ENCODE measurements at regions not wholly inside any gene's neighbourhood (a gene's known extent, or its start where the extent isn't known, plus 50 kb on each side); places are given as distances from the start of the nearest gene placed in this dataset.
"Not testable (repeated sequence)": the region's sequence is repeated elsewhere in the genome, so short reads cannot be mapped to it uniquely, and the experiment has no call there.

- DNase-seq: no peak
Measured at GRCh38 chr13:50539791-50540530, 303.5 kb downstream of the DLEU7 start.

GRCh38 chr13:50543141-50543540 lies 300.4 kb downstream of the DLEU7 start:
- no peak for DNase-seq

GRCh38 chr13:50543782-50544181 lies 299.7 kb downstream of the DLEU7 start:
- DNase-seq: no peak

GRCh38 chr13:50544211-50544610 lies 299.3 kb downstream of the DLEU7 start:
- no peak for DNase-seq

- not testable (repeated sequence) for DNase-seq
Measured at GRCh38 chr13:50547175-50547574, 296.3 kb downstream of the DLEU7 start.

- no peak for DNase-seq
Measured at GRCh38 chr13:50548586-50548985, 294.9 kb downstream of the DLEU7 start.

- DNase-seq: no peak
Measured at GRCh38 chr13:50549221-50549942, 294.1 kb downstream of the DLEU7 start.

- no peak for DNase-seq
Measured at GRCh38 chr13:50550151-50550550, 293.3 kb downstream of the DLEU7 start.

- no peak for DNase-seq
Measured at GRCh38 chr13:50552424-50552966, 291.0 kb downstream of the DLEU7 start.

- no peak for DNase-seq
Measured at GRCh38 chr13:50561739-50562138, 281.8 kb downstream of the DLEU7 start.

GRCh38 chr13:50566646-50567045 lies 276.8 kb downstream of the DLEU7 start:
- no peak for DNase-seq

GRCh38 chr13:50572129-50572528 lies 271.4 kb downstream of the DLEU7 start:
- DNase-seq: no peak

GRCh38 chr13:50573066-50573465 lies 270.4 kb downstream of the DLEU7 start:
- DNase-seq: no peak

- no peak for DNase-seq
Measured at GRCh38 chr13:50574731-50575130, 268.8 kb downstream of the DLEU7 start.

GRCh38 chr13:50575138-50575537 lies 268.4 kb downstream of the DLEU7 start:
- no peak for DNase-seq

- DNase-seq: peak; percentile 36
Measured at GRCh38 chr13:50576156-50576555, 267.3 kb downstream of the DLEU7 start.

- peak; percentile 25 for DNase-seq
Measured at GRCh38 chr13:50577806-50578205, 265.7 kb downstream of the DLEU7 start.

GRCh38 chr13:50580684-50581305 lies 262.7 kb downstream of the DLEU7 start:
- no peak for DNase-seq

GRCh38 chr13:50581586-50582196 lies 261.8 kb downstream of the DLEU7 start:
- no peak for DNase-seq

GRCh38 chr13:50584856-50585580 lies 258.5 kb downstream of the DLEU7 start:
- DNase-seq: no peak

- no peak for DNase-seq
Measured at GRCh38 chr13:50585674-50586413, 257.6 kb downstream of the DLEU7 start.

All from NCI-H1417 treated with DMSO at 0.1 percent for 48 hours (cell line).